ENCODE measurements at regions not wholly inside any gene's neighbourhood (a gene's known extent, or its start where the extent isn't known, plus 50 kb on each side); places are given as distances from the start of the nearest gene placed in this dataset.

DNA sequence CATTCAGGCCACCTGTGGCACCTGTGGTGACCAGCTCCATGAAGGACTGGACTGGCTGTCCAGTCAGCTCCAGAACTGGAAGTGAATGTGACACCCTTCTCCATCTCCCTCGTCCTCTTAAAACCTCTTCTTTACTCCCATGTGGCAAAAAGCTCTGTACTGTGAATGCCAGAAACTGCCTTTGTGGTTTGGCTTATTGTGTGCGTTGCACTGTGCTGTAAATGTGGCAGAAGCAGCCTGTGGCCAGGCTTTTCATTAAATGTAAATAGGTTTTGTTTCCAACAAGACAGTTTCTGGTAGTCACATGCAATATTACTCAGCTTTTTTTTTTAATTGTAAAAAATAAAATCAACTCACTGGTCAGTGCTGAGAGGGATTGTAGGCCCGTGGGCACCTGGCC is 453.7 kb downstream of the ATP23 start:
- no peaks in the 10 kb centered on the region for H3K9me3 Mint-ChIP-seq (ENCODE audit: unreplicated experiment)
- H3K4me3 Mint-ChIP-seq (ENCODE audit: unreplicated experiment) = no peak overlapping the region
- TF ChIP-seq, protein P1, sequence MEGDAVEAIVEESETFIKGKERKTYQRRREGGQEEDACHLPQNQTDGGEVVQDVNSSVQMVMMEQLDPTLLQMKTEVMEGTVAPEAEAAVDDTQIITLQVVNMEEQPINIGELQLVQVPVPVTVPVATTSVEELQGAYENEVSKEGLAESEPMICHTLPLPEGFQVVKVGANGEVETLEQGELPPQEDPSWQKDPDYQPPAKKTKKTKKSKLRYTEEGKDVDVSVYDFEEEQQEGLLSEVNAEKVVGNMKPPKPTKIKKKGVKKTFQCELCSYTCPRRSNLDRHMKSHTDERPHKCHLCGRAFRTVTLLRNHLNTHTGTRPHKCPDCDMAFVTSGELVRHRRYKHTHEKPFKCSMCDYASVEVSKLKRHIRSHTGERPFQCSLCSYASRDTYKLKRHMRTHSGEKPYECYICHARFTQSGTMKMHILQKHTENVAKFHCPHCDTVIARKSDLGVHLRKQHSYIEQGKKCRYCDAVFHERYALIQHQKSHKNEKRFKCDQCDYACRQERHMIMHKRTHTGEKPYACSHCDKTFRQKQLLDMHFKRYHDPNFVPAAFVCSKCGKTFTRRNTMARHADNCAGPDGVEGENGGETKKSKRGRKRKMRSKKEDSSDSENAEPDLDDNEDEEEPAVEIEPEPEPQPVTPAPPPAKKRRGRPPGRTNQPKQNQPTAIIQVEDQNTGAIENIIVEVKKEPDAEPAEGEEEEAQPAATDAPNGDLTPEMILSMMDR (IDR thresholded peaks at IDR 0.05; ENCODE audit: unreplicated experiment) = no peak
- H3K27me3 Mint-ChIP-seq (ENCODE audit: insufficient read depth, unreplicated experiment) = no peaks in the 10 kb centered on the region
- BruUV-seq (replicated peaks) = no TSS peak
- no peaks in the 10 kb centered on the region for H3K4me1 Mint-ChIP-seq (ENCODE audit: insufficient read depth, unreplicated experiment)
- no peak for DNase-seq (ENCODE audit: unreplicated experiment)
- POLR2A ChIA-PET = interaction anchor here (0.7 kb wide), 1 partner anchor 30 kb away, joined by 4 read pairs; no protein-coding TSS in a partner anchor
- H3K27ac Mint-ChIP-seq (ENCODE audit: low read depth, unreplicated experiment) = no peak overlapping the region
- CTCF ChIA-PET = interaction anchor here (0.6 to 1.2 kb wide), 3 partner anchors 9 to 736 kb away, joined by 3 to 4 read pairs (median 3); no protein-coding TSS in a partner anchor
- intact Hi-C loops (cut with micrococcal nuclease) = no loop called here
- no peaks in the 10 kb centered on the region for H3K36me3 Mint-ChIP-seq (ENCODE audit: insufficient read depth, unreplicated experiment)

- TF ChIP-seq, protein P1 (IDR thresholded peaks at IDR 0.05; ENCODE audit: unreplicated experiment) = no peak
- DNase-seq (ENCODE audit: unreplicated experiment) = peak; percentile 18
- Mint-ChIP-seq H3K4me3 (ENCODE audit: unreplicated experiment) (no peak overlapping the region), H3K27ac (ENCODE audit: low read depth, unreplicated experiment) (no peak overlapping the region), H3K9me3 (ENCODE audit: unreplicated experiment) (no peaks in the 10 kb centered on the region), H3K4me1 (ENCODE audit: insufficient read depth, unreplicated experiment) (no peaks in the 10 kb centered on the region), H3K27me3 (ENCODE audit: insufficient read depth, unreplicated experiment) (no peaks in the 10 kb centered on the region), H3K36me3 (ENCODE audit: insufficient read depth, unreplicated experiment) (no peaks in the 10 kb centered on the region)
- ChIA-PET POLR2A (interaction anchor here (0.7 kb wide), 1 partner anchor 30 kb away, joined by 4 read pairs; no protein-coding TSS in a partner anchor), CTCF (interaction anchor here (0.6 to 1.2 kb wide), 3 partner anchors 8 to 736 kb away, joined by 3 to 4 read pairs (median 3); no protein-coding TSS in a partner anchor)
- intact Hi-C loops (cut with micrococcal nuclease) = no loop called here
- BruUV-seq (replicated peaks) = no TSS peak
These were observed 454.1 kb downstream of the ATP23 start for GRCh38 chr12:58395470-58395869.

DNA sequence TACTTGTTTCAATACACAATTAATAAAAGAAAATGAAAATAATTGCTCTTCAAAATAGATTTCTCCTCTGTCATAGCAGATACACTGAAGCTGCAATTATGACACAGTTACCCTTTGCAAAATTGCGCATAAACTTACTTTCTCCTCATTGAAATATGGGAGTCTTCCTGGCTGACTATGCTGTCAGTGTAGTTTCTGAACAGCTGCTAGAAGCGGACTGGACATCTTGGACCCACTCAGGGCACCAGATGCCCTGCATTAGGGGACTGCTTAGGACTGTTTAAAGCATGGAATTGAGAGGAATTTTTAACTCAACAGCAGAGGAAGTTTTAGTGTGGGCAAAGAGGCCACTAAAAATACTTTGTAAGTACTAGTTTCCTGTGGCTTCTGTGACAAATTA is 454.9 kb downstream of the ATP23 start:
- no peak overlapping the region for H3K4me3 Mint-ChIP-seq (ENCODE audit: unreplicated experiment)
- intact Hi-C loops (cut with micrococcal nuclease) = no loop called here

DNA sequence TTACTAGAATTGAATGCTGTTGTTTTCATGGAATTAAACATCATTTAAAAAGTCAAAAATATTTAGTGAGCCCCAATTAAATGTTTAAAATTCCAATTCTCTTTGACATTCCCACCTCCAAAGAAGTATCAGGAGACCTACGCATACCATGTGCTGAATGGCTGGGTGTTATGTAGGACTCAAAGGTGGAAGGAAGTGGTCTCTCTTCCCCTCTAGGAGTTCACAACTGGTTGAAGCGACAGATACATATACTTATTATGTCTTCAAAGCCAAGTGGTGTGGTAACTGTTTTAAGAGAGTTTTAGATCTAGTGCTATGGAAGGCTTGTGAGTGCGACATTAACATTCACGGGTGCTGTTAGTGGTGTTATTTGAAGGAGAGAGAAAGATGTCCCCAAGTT is 464.0 kb downstream of the ATP23 start:
- TF ChIP-seq, protein P1 (IDR thresholded peaks at IDR 0.05; ENCODE audit: unreplicated experiment) = no peak
- intact Hi-C loops (cut with micrococcal nuclease) = no loop called here

More for the DNA sequence above, 454.9 kb downstream of the ATP23 start:
- no peaks in the 10 kb centered on the region for H3K4me1 Mint-ChIP-seq (ENCODE audit: insufficient read depth, unreplicated experiment)
- H3K36me3 Mint-ChIP-seq (ENCODE audit: insufficient read depth, unreplicated experiment) = no peaks in the 10 kb centered on the region
- BruUV-seq (replicated peaks) = no TSS peak
- CTCF ChIA-PET = interaction anchor here (0.6 to 1.1 kb wide), 4 partner anchors 13 to 961 kb away, joined by 3 to 4 read pairs (median 4); no protein-coding TSS in a partner anchor
- POLR2A ChIA-PET = no interaction called here
- no peaks in the 10 kb centered on the region for H3K9me3 Mint-ChIP-seq (ENCODE audit: unreplicated experiment)
- TF ChIP-seq, protein P1 (IDR thresholded peaks at IDR 0.05; ENCODE audit: unreplicated experiment) = no peak
- no peak for DNase-seq (ENCODE audit: unreplicated experiment)
- no peaks in the 10 kb centered on the region for H3K27me3 Mint-ChIP-seq (ENCODE audit: insufficient read depth, unreplicated experiment)
- no peak overlapping the region for H3K27ac Mint-ChIP-seq (ENCODE audit: low read depth, unreplicated experiment)

More for the DNA sequence above, 464.0 kb downstream of the ATP23 start:
- no peak for DNase-seq (ENCODE audit: unreplicated experiment)
- no TSS peak for BruUV-seq (replicated peaks)
- Mint-ChIP-seq H3K4me1 (ENCODE audit: insufficient read depth, unreplicated experiment) (no peaks in the 10 kb centered on the region), H3K4me3 (ENCODE audit: unreplicated experiment) (no peak overlapping the region), H3K27ac (ENCODE audit: low read depth, unreplicated experiment) (no peak overlapping the region), H3K9me3 (ENCODE audit: unreplicated experiment) (no peaks in the 10 kb centered on the region), H3K36me3 (ENCODE audit: insufficient read depth, unreplicated experiment) (no peaks in the 10 kb centered on the region), H3K27me3 (ENCODE audit: insufficient read depth, unreplicated experiment) (no peaks in the 10 kb centered on the region)
- ChIA-PET CTCF (no interaction called here), POLR2A (interaction anchor here (0.7 kb wide), 1 partner anchor 13 kb away, joined by 3 read pairs; no protein-coding TSS in a partner anchor)

All from MCF 10A (cell line).